TTC549 (cell line): ENCODE measurements at regions not wholly inside any gene's neighbourhood (a gene's known extent, or its start where the extent isn't known, plus 50 kb on each side); places are given as distances from the start of the nearest gene placed in this dataset.
"Not testable (repeated sequence)": the region's sequence is repeated elsewhere in the genome, so short reads cannot be mapped to it uniquely, and the experiment has no call there.

Source experiments
- FAIRE-seq: peaks from 2 replicates; lab custom pipeline; 2012; peaks lifted over from hg19 to GRCh38; lab: Jason Lieb, UNC

GRCh38 chr2:87315183-87315902, 293.7 kb upstream of the PLGLB1 start:
- FAIRE-seq: not testable (repeated sequence)

GRCh38 chr2:87317193-87317592, 295.5 kb upstream of the PLGLB1 start:
- FAIRE-seq: not testable (repeated sequence)

- not testable (repeated sequence) for FAIRE-seq
Measured at GRCh38 chr2:87318814-87319491, 297.3 kb upstream of the PLGLB1 start.

DNA sequence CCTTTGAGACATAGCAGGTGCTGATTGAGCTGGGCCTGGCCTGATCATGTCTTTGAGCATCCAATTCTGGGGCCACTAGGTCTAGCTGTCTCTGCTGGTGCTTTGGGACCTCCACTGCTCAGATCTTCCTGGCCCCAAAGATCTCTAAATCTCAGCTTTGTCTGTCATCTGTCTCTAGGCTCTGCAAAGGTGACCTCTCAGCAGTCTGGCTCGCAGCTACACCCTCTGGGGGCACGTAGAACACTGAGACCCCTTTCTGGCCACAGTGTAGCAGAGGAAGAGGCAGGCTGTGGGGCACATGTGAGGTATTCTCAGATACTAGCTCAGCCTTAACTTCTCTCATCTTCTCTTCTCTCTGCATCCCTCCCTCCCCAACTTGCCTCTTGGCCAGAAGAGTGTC, 298.1 kb upstream of the PLGLB1 start:
- FAIRE-seq: not testable (repeated sequence)

DNA sequence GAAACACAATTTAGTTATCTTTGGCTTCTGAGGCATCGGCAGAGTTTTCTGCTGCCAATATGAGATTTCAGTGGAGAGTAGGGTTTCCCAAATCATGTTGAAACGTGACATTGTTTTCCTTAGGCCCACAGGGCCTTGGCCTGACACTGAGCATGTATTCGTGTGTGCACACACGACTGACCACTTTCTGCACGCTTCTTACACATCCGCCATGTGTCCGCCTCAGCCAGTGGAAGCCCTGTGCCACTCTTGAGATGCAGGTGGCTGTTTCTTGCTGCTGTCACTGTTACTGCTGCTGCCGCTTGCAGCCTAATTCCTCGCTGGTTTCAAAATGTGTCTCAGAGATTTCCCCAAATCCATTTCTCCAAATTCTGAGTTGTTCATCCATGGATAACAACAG, 299.6 kb upstream of the PLGLB1 start:
- not testable (repeated sequence) for FAIRE-seq

DNA sequence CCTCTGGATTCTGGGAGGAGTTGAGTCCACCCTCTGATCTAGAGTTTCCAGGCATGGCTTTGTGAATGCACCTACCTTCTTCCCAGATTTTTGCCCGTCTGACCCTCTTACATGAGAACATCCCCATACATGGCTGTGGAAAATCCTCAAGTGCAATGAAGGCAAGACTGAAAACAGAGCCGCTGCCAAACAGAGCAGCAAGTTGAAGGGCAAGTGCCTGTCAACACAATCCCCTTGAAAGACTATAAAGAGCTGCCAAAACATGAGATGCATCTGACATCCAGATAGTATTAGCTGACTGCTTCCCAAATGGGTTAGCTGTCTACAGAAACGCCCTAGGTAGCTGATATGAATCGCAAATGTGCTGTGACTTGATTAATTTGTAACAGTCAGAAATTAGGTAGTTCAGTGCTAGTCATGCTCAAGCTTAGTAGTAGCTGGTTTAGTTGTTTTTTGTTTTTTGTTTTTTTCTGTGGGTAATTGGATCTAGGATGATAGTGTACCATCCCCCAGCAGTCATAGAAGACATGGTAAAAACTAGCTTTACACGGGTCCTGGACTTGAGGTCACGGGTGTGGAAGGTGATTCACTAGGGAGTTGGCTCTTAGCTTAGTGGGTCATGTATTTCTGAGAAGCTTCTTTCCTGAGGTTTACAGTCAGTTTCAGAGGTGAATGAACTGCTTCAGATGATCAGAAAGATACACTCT, 302.8 kb upstream of the PLGLB1 start:
- FAIRE-seq: not testable (repeated sequence)

- not testable (repeated sequence) for FAIRE-seq
Measured at GRCh38 chr2:87325042-87325910, 303.6 kb upstream of the PLGLB1 start.

- not testable (repeated sequence) for FAIRE-seq
Measured at GRCh38 chr2:87325911-87326294, 304.3 kb upstream of the PLGLB1 start.

- not testable (repeated sequence) for FAIRE-seq
Measured at GRCh38 chr2:87326754-87327153, 305.1 kb upstream of the PLGLB1 start.

DNA sequence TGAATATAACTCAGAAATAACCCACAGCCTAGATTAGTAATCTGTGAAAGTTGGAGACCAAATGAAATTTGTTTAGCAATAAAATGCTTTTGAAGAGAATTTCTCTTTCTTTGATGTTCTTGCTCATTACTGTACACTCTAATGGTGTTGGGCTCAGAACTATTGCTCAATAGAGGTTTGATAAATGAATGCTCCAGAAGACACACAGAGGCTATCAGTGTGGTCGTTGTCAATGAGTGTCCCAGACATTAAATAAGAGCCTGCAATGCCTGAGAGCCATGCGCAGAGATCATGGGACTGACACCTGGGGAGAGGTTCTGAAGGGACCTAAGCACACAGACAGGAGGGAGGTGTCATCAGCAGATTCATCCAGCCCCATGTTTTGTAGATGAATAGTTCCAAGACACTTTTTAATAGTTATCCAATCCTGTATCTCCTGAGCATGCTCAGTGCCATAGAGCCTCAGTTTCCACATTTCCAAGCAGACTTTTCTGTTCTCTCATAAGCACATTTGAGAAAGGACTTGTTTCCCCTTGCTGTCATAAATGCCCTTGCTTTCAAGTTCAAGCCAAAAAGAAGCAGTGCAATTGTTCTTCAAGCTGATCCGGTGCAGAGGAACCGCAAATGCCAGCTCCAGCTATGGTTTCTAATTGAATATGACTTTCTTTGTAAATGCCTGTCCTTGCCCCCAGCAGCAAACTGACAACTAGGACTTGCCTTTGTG, 306.2 kb upstream of the PLGLB1 start:
- not testable (repeated sequence) for FAIRE-seq

DNA sequence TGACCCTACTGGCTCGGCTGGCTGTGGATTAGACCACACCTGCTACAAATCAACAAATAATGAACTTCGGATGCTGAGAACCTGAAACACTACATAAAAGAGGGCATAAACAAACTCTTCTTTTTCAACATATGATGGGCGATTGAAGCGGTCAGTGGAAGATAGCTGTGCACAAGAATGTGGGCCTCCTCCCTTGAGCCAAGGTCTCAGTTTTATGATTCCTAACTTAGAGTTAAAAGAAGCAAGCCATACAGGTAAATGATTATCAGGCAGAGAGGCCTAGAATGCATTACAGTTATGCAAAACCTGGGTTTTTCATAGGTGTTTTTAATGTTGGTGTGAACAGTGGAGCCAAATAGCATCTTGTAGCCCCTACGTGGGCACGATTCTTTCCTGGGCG, 307.9 kb upstream of the PLGLB1 start:
- not testable (repeated sequence) for FAIRE-seq

- not testable (repeated sequence) for FAIRE-seq
Measured at GRCh38 chr2:87330486-87330885, 308.8 kb upstream of the PLGLB1 start.

- FAIRE-seq: not testable (repeated sequence)
Measured at GRCh38 chr2:87331940-87332583, 310.4 kb upstream of the PLGLB1 start.

GRCh38 chr2:87334888-87335287, 313.2 kb upstream of the PLGLB1 start:
- FAIRE-seq: not testable (repeated sequence)

DNA sequence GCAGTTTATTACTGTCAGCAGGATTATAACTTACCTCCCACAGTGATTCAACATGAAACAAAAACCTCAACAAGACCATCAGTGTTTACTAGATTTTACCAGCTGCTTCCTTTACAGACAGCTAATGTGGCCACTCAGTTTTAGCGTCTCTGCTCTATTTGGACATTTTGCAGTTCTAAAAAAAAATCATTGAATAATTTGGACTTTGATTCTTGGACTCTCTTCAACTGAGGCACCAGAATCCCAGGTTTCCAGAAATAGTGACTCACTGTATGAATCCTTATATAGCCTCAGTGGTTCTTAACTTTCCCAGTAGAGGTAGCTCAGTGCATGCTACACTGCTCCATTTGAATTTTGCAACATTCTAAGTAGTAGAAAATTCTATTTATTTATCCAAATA, 317.4 kb upstream of the PLGLB1 start:
- FAIRE-seq: not testable (repeated sequence)

GRCh38 chr2:87341601-87342014, 320.0 kb upstream of the PLGLB1 start:
- FAIRE-seq: not testable (repeated sequence)

GRCh38 chr2:87342175-87342574, 320.5 kb upstream of the PLGLB1 start:
- FAIRE-seq: not testable (repeated sequence)

DNA sequence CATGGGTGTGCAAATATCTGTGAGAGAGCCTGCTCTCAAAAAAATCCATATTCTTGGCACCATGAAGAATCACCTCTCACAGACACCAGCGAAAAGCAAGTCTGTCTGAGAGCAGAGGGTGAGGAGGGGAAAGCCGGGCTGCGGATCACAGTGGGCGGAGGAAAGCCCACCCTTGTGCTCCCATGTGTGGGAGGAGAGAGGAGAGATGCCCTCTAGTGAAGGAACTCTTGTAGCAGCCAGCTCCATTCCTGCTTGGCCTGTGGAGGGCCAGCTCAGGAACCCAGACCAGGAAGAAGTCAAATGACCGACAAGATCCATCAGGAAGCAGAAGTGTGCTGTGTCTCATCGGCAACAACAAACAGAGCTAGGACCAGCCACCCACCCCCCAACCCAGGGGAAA, 321.7 kb upstream of the PLGLB1 start:
- not testable (repeated sequence) for FAIRE-seq

- not testable (repeated sequence) for FAIRE-seq
Measured at GRCh38 chr2:87345283-87345682, 323.6 kb upstream of the PLGLB1 start.

DNA sequence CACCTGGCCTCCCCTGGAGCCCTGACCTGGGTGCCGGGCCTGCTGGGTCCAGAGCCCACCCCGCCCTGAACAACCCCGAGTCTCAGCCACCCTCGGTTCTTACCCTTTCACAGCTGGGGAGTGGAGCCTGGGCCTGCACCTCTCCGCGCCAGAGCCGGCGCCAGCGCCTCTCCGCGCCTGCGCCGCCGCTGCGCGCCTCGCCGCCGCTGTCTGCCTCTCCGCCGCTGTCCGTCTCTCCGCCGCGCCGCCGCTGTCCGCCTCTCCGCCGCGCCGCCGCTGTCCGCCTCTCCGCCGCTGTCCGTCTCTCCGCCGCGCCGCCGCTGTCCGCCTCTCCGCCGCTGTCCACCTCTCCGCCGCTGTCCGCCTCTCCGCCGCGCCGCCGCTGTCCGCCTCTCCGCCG, 326.9 kb upstream of the PLGLB1 start:
- not testable (repeated sequence) for FAIRE-seq

GRCh38 chr2:87349006-87349405, 327.4 kb upstream of the PLGLB1 start:
- not testable (repeated sequence) for FAIRE-seq
